Activated CD4-positive, alpha-beta T cell treated with anti-CD3 and anti-CD28 coated beads for 36 hours (primary cell): ENCODE measurements at regions not wholly inside any gene's neighbourhood (a gene's known extent, or its start where the extent isn't known, plus 50 kb on each side); places are given as distances from the start of the nearest gene placed in this dataset.

Experiments used
- ATAC-seq: fragments of 200-7000 bp; cut with Tn5 transposase; one replicate; pipeline ENCODE4 v1.10.0; 2021; ENCODE audit warnings: mild to moderate bottlenecking, moderate library complexity
- CTCF ChIA-PET: fragments of 350-600 bp; sonication (Branson Sonifier 250); formaldehyde crosslinking; loops from one replicate; lab custom pipeline; 2021; ENCODE audit warnings: antibody characterized with exemption; lab: Charles Lee
- POLR2A ChIA-PET: fragments of 350-600 bp; sonication (Branson Sonifier 250); formaldehyde crosslinking; loops from one replicate; lab custom pipeline; 2021; ENCODE audit warnings: antibody characterized with exemption, inconsistent platforms; lab: Charles Lee
- DNase-seq: peaks from one replicate; pipeline ENCODE4 v3.0.0-alpha.2; 2020
- H3K27ac Mint-ChIP-seq: one replicate; pipeline ENCODE4 v1.8.0; 2021; ENCODE audit warnings: mixed read lengths
- H3K27me3 Mint-ChIP-seq: one replicate; pipeline ENCODE4 v1.8.0; 2021; ENCODE audit warnings: mixed read lengths
- H3K36me3 Mint-ChIP-seq: one replicate; pipeline ENCODE4 v1.8.0; 2021; ENCODE audit warnings: low read depth, mixed read lengths
- H3K4me1 Mint-ChIP-seq: one replicate; pipeline ENCODE4 v1.8.0; 2021; ENCODE audit warnings: mixed read lengths
- H3K4me3 Mint-ChIP-seq: one replicate; pipeline ENCODE4 v1.8.0; 2021; ENCODE audit warnings: mild to moderate bottlenecking, moderate library complexity, mixed read lengths
- H3K9me3 Mint-ChIP-seq: one replicate; pipeline ENCODE4 v1.8.0; 2021; ENCODE audit warnings: low read depth, mixed read lengths
- intact Hi-C, 2 experiments: fragments of 100-400 bp; cut with DNase I in 1 of 2; cut with micrococcal nuclease in 1 of 2; formaldehyde crosslinking; loops; one replicate each; pipeline versions ENCODE4 v1.14.2 to v1.15.1; 2022 to 2024; cut with DNase I, micrococcal nuclease

DNA sequence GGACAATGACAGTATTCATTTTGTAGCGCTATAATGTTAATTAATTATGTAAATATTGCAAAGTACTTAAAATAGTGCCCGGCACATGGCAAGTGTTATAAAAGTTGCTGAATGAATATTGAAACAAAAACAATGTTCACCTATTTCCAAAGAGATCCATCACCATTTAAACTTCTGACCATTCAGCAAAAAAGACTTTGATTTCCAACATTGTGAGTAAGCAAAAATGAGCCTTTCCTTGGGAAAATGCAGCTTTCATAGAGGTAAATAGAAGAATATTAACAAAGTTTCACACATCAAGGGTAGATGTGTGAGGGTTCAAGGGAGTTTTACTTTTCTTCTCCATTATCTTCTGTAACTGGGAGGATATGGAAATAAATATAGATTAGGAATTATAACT is 1089.4 kb upstream of the C9orf72 start:
- DNase-seq (no peak), ATAC-seq (no peak)
- H3K9me3 Mint-ChIP-seq: peaks cover 6% of the 10 kb centered on the region
- ChIA-PET CTCF (no interaction called here), POLR2A (no interaction called here)
- intact Hi-C loops: no loop called here
- no peaks in the 10 kb centered on the region for H3K27me3 Mint-ChIP-seq
- H3K27ac Mint-ChIP-seq: no peak overlapping the region
- H3K36me3 Mint-ChIP-seq: no peaks in the 10 kb centered on the region
- H3K4me1 Mint-ChIP-seq: no peaks in the 10 kb centered on the region
- H3K4me3 Mint-ChIP-seq: no peak overlapping the region

GRCh38 chr9:28668158-28668557 is 1094.9 kb upstream of the C9orf72 start:
- intact Hi-C loops: no loop called here
- Mint-ChIP-seq H3K27ac (no peak overlapping the region), H3K36me3 (no peaks in the 10 kb centered on the region)

GRCh38 chr9:28671000-28671399 is 1097.7 kb upstream of the C9orf72 start:
- no peak for DNase-seq
- intact Hi-C loops: no loop called here
- Mint-ChIP-seq H3K27ac (no peak overlapping the region), H3K4me1 (no peaks in the 10 kb centered on the region), H3K27me3 (no peaks in the 10 kb centered on the region), H3K4me3 (no peak overlapping the region), H3K36me3 (no peaks in the 10 kb centered on the region), H3K9me3 (peaks cover 3% of the 10 kb centered on the region)
- ATAC-seq: no peak
- CTCF ChIA-PET: no interaction called here
- POLR2A ChIA-PET: no interaction called here

More at GRCh38 chr9:28668158-28668557, 1094.9 kb upstream of the C9orf72 start:
- POLR2A ChIA-PET: no interaction called here
- Mint-ChIP-seq H3K27me3 (no peaks in the 10 kb centered on the region), H3K9me3 (no peaks in the 10 kb centered on the region), H3K4me1 (no peaks in the 10 kb centered on the region), H3K4me3 (no peak overlapping the region)
- CTCF ChIA-PET: no interaction called here
- no peak for ATAC-seq
- no peak for DNase-seq

GRCh38 chr9:28678097-28678496 is 1104.8 kb upstream of the C9orf72 start:
- POLR2A ChIA-PET: no interaction called here

DNA sequence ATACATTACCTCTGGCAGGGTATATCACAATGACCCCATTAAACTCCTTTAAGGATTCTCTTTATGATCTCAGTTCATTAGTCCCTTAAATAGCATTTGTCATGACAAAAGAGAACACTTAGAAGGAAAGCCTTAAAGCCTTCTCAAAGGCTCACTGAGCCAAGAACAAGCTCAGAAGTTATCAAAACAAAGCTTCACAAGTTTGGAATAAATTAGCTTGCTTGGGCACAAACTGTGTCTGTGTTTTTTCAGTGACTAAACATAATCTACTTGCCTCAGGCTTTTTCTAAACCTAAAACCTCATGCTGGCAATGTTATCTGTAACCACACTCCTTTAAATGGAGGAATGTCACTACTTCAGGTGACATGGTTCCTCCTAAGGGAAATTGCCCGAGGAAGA is 1114.9 kb upstream of the C9orf72 start:
- no peaks in the 10 kb centered on the region for H3K27me3 Mint-ChIP-seq
- intact Hi-C loops: loop anchor here in 1 of 2 experiments (5.0 kb wide), 1 partner anchor 49 kb away; no protein-coding TSS in a partner anchor
- H3K36me3 Mint-ChIP-seq: no peaks in the 10 kb centered on the region
- ATAC-seq (no peak), DNase-seq (no peak)
- H3K4me1 Mint-ChIP-seq: no peaks in the 10 kb centered on the region
- ChIA-PET POLR2A (no interaction called here), CTCF (interaction anchor here (0.6 kb wide), 1 partner anchor 18 kb away, joined by 3 read pairs; no protein-coding TSS in a partner anchor)
- no peak overlapping the region for H3K4me3 Mint-ChIP-seq
- no peak overlapping the region for H3K27ac Mint-ChIP-seq
- H3K9me3 Mint-ChIP-seq: peaks cover 20% of the 10 kb centered on the region

More at GRCh38 chr9:28678097-28678496, 1104.8 kb upstream of the C9orf72 start:
- ATAC-seq: no peak
- H3K4me1 Mint-ChIP-seq: no peaks in the 10 kb centered on the region
- no peaks in the 10 kb centered on the region for H3K36me3 Mint-ChIP-seq
- CTCF ChIA-PET: no interaction called here
- no peak for DNase-seq
- H3K9me3 Mint-ChIP-seq: peaks cover 3% of the 10 kb centered on the region
- H3K4me3 Mint-ChIP-seq: no peak overlapping the region
- H3K27ac Mint-ChIP-seq: no peak overlapping the region
- intact Hi-C loops: no loop called here
- no peaks in the 10 kb centered on the region for H3K27me3 Mint-ChIP-seq

DNA sequence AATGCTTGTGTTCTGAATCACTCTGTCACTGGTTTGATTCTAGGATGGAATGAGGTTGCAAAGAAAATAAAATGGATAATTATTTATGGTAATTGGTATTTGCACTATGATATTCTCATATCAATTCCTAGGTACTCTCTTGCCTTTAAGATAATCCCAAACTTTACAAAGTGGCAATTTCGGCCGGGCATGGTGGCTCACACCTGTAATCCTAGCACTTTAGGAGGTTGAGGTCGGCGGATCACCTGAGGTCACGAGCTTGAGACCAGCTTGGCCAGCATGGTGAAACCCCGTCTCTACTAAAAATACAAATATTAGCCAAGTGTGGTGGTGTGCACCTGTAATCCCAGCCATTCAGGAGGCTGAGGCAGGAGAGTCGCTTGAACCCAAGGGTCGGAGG is 1118.7 kb upstream of the C9orf72 start:
- ChIA-PET CTCF (no interaction called here), POLR2A (no interaction called here)
- Mint-ChIP-seq H3K36me3 (no peaks in the 10 kb centered on the region), H3K27me3 (no peaks in the 10 kb centered on the region), H3K4me1 (no peaks in the 10 kb centered on the region), H3K4me3 (no peak overlapping the region), H3K9me3 (peaks cover 15% of the 10 kb centered on the region), H3K27ac (no peak overlapping the region)
- DNase-seq (no peak), ATAC-seq (no peak)
- intact Hi-C loops: no loop called here

GRCh38 chr9:28696960-28697359 is 1123.7 kb upstream of the C9orf72 start:
- H3K4me3 Mint-ChIP-seq: no peak overlapping the region
- no peaks in the 10 kb centered on the region for H3K27me3 Mint-ChIP-seq
- ATAC-seq: no peak
- intact Hi-C loops: no loop called here
- H3K36me3 Mint-ChIP-seq: no peaks in the 10 kb centered on the region
- no peak overlapping the region for H3K27ac Mint-ChIP-seq
- CTCF ChIA-PET: interaction anchor here (0.8 kb wide), 1 partner anchor 9 kb away, joined by 3 read pairs; no protein-coding TSS in a partner anchor
- POLR2A ChIA-PET: no interaction called here
- peaks cover 20% of the 10 kb centered on the region for H3K9me3 Mint-ChIP-seq
- no peak for DNase-seq
- no peaks in the 10 kb centered on the region for H3K4me1 Mint-ChIP-seq

- DNase-seq (no peak), ATAC-seq (no peak)
- H3K4me1 Mint-ChIP-seq: no peaks in the 10 kb centered on the region
- no peaks in the 10 kb centered on the region for H3K27me3 Mint-ChIP-seq
- no peaks in the 10 kb centered on the region for H3K36me3 Mint-ChIP-seq
- ChIA-PET POLR2A (no interaction called here), CTCF (no interaction called here)
- H3K27ac Mint-ChIP-seq: no peak overlapping the region
- H3K9me3 Mint-ChIP-seq: peaks cover 27% of the 10 kb centered on the region
- intact Hi-C loops: no loop called here
- H3K4me3 Mint-ChIP-seq: no peak overlapping the region
Measured at GRCh38 chr9:28699632-28700031, 1126.4 kb upstream of the C9orf72 start.

DNA sequence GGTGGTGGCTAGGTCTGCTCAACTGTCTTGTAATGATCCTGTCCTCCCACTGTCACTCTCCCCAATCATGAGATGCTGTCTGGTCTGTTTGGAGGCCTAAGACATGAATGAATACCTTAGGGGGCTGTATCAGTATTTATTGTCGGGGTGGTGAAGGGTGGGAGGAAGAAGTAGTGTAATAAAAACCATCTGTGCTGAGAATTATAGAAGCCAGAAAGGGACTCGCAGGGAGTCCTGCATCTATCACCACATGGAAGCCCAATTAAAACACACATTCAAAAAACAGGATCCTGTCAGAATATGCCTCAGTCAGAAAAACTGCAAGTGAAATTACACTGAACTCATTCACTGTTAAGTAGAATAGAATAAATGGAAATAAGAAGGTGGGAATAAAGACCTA is 1134.3 kb upstream of the C9orf72 start:
- intact Hi-C loops: no loop called here
- no peaks in the 10 kb centered on the region for H3K4me1 Mint-ChIP-seq

GRCh38 chr9:28714188-28714587 is 1140.9 kb upstream of the C9orf72 start:
- Mint-ChIP-seq H3K4me1 (no peaks in the 10 kb centered on the region), H3K27me3 (no peaks in the 10 kb centered on the region), H3K9me3 (no peaks in the 10 kb centered on the region), H3K36me3 (no peaks in the 10 kb centered on the region), H3K4me3 (no peak overlapping the region), H3K27ac (no peak overlapping the region)
- ATAC-seq (no peak), DNase-seq (no peak)
- CTCF ChIA-PET: interaction anchor here (0.5 kb wide), 1 partner anchor 687 kb away, joined by 3 read pairs; no protein-coding TSS in a partner anchor
- POLR2A ChIA-PET: no interaction called here
- intact Hi-C loops: no loop called here

More for the DNA sequence above, 1134.3 kb upstream of the C9orf72 start:
- Mint-ChIP-seq H3K4me3 (no peak overlapping the region), H3K27ac (no peak overlapping the region), H3K27me3 (no peaks in the 10 kb centered on the region), H3K9me3 (peaks cover 10% of the 10 kb centered on the region), H3K36me3 (no peaks in the 10 kb centered on the region)
- ATAC-seq: no peak
- ChIA-PET CTCF (no interaction called here), POLR2A (no interaction called here)
- no peak for DNase-seq

- no peak overlapping the region for H3K4me3 Mint-ChIP-seq
- H3K36me3 Mint-ChIP-seq: no peaks in the 10 kb centered on the region
- H3K9me3 Mint-ChIP-seq: peaks cover 2% of the 10 kb centered on the region
- H3K27me3 Mint-ChIP-seq: no peaks in the 10 kb centered on the region
- no peak overlapping the region for H3K27ac Mint-ChIP-seq
- ATAC-seq (no peak), DNase-seq (no peak)
- ChIA-PET POLR2A (no interaction called here), CTCF (no interaction called here)
- no peaks in the 10 kb centered on the region for H3K4me1 Mint-ChIP-seq
- intact Hi-C loops: no loop called here
Measured at GRCh38 chr9:28718226-28718625, 1144.9 kb upstream of the C9orf72 start.

- peaks cover 4% of the 10 kb centered on the region for H3K9me3 Mint-ChIP-seq
- H3K36me3 Mint-ChIP-seq: no peaks in the 10 kb centered on the region
- H3K4me1 Mint-ChIP-seq: no peaks in the 10 kb centered on the region
- H3K4me3 Mint-ChIP-seq: no peak overlapping the region
- POLR2A ChIA-PET: no interaction called here
- no peak for ATAC-seq
- CTCF ChIA-PET: interaction anchor here (0.5 to 0.6 kb wide), 2 partner anchors 125 to 1566 kb away, joined by 3 read pairs; no protein-coding TSS in a partner anchor
- intact Hi-C loops: no loop called here
- no peak for DNase-seq
- H3K27me3 Mint-ChIP-seq: no peaks in the 10 kb centered on the region
- no peak overlapping the region for H3K27ac Mint-ChIP-seq
Measured at GRCh38 chr9:28720746-28721145, 1147.5 kb upstream of the C9orf72 start.
